GM18870 (cell line): ENCODE measurements at regions not wholly inside any gene's neighbourhood (a gene's known extent, or its start where the extent isn't known, plus 50 kb on each side); places are given as distances from the start of the nearest gene placed in this dataset.

ENCODE experiments used
- ATAC-seq: cut with Tn5 transposase; IDR thresholded peaks from one replicate; pipeline ENCODE4 v1.9.1; 2021; ENCODE audit warnings: moderate library complexity; ENCODE audit not compliant: unreplicated experiment

- ATAC-seq, result no peak
These were observed 89.3 kb upstream of the CELF4 start for GRCh38 chr18:37654731-37655369.

- no peak for ATAC-seq
These were observed 88.4 kb upstream of the CELF4 start for GRCh38 chr18:37654034-37654433.

- ATAC-seq, result no peak
These were observed 88.0 kb upstream of the CELF4 start for GRCh38 chr18:37653618-37654017.

GRCh38 chr18:37649930-37650329 is 84.3 kb upstream of the CELF4 start:
- ATAC-seq, result no peak

GRCh38 chr18:37649416-37649815 is 83.8 kb upstream of the CELF4 start:
- no peak for ATAC-seq

- no peak for ATAC-seq
These were observed 76.0 kb upstream of the CELF4 start for GRCh38 chr18:37641573-37641972.

- ATAC-seq, result no peak
These were observed 74.9 kb upstream of the CELF4 start for GRCh38 chr18:37640504-37640903.

- ATAC-seq, result no peak
These were observed 74.2 kb upstream of the CELF4 start for GRCh38 chr18:37639846-37640245.

- no peak for ATAC-seq
These were observed 71.9 kb upstream of the CELF4 start for GRCh38 chr18:37637478-37637850.

- no peak for ATAC-seq
These were observed 71.4 kb upstream of the CELF4 start for GRCh38 chr18:37636831-37637477.

- no peak for ATAC-seq
These were observed 68.9 kb upstream of the CELF4 start for GRCh38 chr18:37634516-37634915.

- ATAC-seq, result no peak
These were observed 65.8 kb upstream of the CELF4 start for GRCh38 chr18:37631422-37631821.

- no peak for ATAC-seq
These were observed 64.7 kb upstream of the CELF4 start for GRCh38 chr18:37630334-37630733.

- no peak for ATAC-seq
These were observed 63.0 kb upstream of the CELF4 start for GRCh38 chr18:37628470-37629220.

- no peak for ATAC-seq
These were observed 58.7 kb upstream of the CELF4 start for GRCh38 chr18:37624318-37624717.

GRCh38 chr18:37619964-37620363 is 54.4 kb upstream of the CELF4 start:
- ATAC-seq, result no peak

- ATAC-seq, result no peak
These were observed 52.0 kb upstream of the CELF4 start for GRCh38 chr18:37617623-37618022.
